HG03520 (cell line): ENCODE measurements at regions not wholly inside any gene's neighbourhood (a gene's known extent, or its start where the extent isn't known, plus 50 kb on each side); places are given as distances from the start of the nearest gene placed in this dataset.
"Not testable (repeated sequence)": the region's sequence is repeated elsewhere in the genome, so short reads cannot be mapped to it uniquely, and the experiment has no call there.

Experiments
- ATAC-seq: cut with Tn5 transposase; IDR thresholded peaks from one replicate; pipeline ENCODE4 v1.9.1; 2021; ENCODE audit warnings: mild to moderate bottlenecking, moderate library complexity; ENCODE audit not compliant: unreplicated experiment

- no peak for ATAC-seq
These were observed 1114.7 kb downstream of the REEP3 start for GRCh38 chr10:64635906-64636305.

GRCh38 chr10:64636461-64636860 is 1115.3 kb downstream of the REEP3 start:
- no peak for ATAC-seq

- no peak for ATAC-seq
These were observed 1116.7 kb downstream of the REEP3 start for GRCh38 chr10:64637939-64638338.

GRCh38 chr10:64648915-64649314 is 1127.7 kb downstream of the REEP3 start:
- ATAC-seq, result no peak

- ATAC-seq, result no peak
These were observed 1137.3 kb downstream of the REEP3 start for GRCh38 chr10:64658528-64658927.

- no peak for ATAC-seq
These were observed 1138.1 kb downstream of the REEP3 start for GRCh38 chr10:64659311-64659710.

- no peak for ATAC-seq
These were observed 1160.8 kb downstream of the REEP3 start for GRCh38 chr10:64682043-64682442.

GRCh38 chr10:64690194-64690593 is 1169.0 kb downstream of the REEP3 start:
- no peak for ATAC-seq

GRCh38 chr10:64699244-64699643 is 1178.0 kb downstream of the REEP3 start:
- no peak for ATAC-seq

GRCh38 chr10:64702086-64702485 is 1180.9 kb downstream of the REEP3 start:
- not testable (repeated sequence) for ATAC-seq

- no peak for ATAC-seq
These were observed 1187.9 kb downstream of the REEP3 start for GRCh38 chr10:64708884-64709681.

- ATAC-seq, result no peak
These were observed 1205.3 kb downstream of the REEP3 start for GRCh38 chr10:64726466-64726865.

GRCh38 chr10:64731016-64731415 is 1209.8 kb downstream of the REEP3 start:
- ATAC-seq, result no peak

GRCh38 chr10:64732372-64732957 is 1211.3 kb downstream of the REEP3 start:
- no peak for ATAC-seq

GRCh38 chr10:64733980-64734379 is 1212.8 kb downstream of the REEP3 start:
- ATAC-seq, result no peak

- ATAC-seq, result no peak
These were observed 1217.3 kb downstream of the REEP3 start for GRCh38 chr10:64738462-64738861.

- no peak for ATAC-seq
These were observed 1224.4 kb downstream of the REEP3 start for GRCh38 chr10:64745565-64745964.

- no peak for ATAC-seq
These were observed 1229.5 kb downstream of the REEP3 start for GRCh38 chr10:64750672-64751071.

GRCh38 chr10:64753516-64753915 is 1232.3 kb downstream of the REEP3 start:
- ATAC-seq, result no peak

- ATAC-seq, result no peak
These were observed 1239.2 kb downstream of the REEP3 start for GRCh38 chr10:64760371-64760770.

- no peak for ATAC-seq
These were observed 1241.7 kb downstream of the REEP3 start for GRCh38 chr10:64762861-64763260.

GRCh38 chr10:64765498-64765897 is 1244.3 kb downstream of the REEP3 start:
- no peak for ATAC-seq
